Endothelial cell of umbilical vein (primary cell): ENCODE measurements at regions not wholly inside any gene's neighbourhood (a gene's known extent, or its start where the extent isn't known, plus 50 kb on each side); places are given as distances from the start of the nearest gene placed in this dataset.

Experiments used
- CTCF ChIP-seq, 2 donors: IDR thresholded peaks; 1 replicate in 1 of 2; 2 replicates in 1 of 2; pipeline ENCODE4 v1.5.1; 2011; ENCODE audit warnings: low read length in 2 of 2, mild to moderate bottlenecking in 2 of 2, moderate library complexity in 2 of 2, control low read depth in 1 of 2, inconsistent platforms in 1 of 2, low read depth in 1 of 2; ENCODE audit not compliant: insufficient read depth in 1 of 2; ENCODE audit errors: extremely low read depth in 1 of 2
- EZH2 ChIP-seq: IDR thresholded peaks from 2 replicates; pipeline ENCODE4 v1.6.1; 2012; ENCODE audit warnings: borderline replicate concordance, low read depth, mild to moderate bottlenecking, moderate library complexity, low read length, inconsistent platforms; ENCODE audit not compliant: severe bottlenecking
- FOS ChIP-seq: IDR thresholded peaks from 2 replicates; pipeline ENCODE4 v1.6.1; 2011; ENCODE audit warnings: mild to moderate bottlenecking, low read length, moderate library complexity, borderline replicate concordance; ENCODE audit not compliant: insufficient read depth
- GATA2 ChIP-seq: IDR thresholded peaks from 2 replicates; pipeline ENCODE4 v1.7.0; 2011; ENCODE audit warnings: low read depth, mild to moderate bottlenecking, moderate library complexity, mixed read lengths, low read length; ENCODE audit not compliant: insufficient read length, insufficient read depth
- JUN ChIP-seq: IDR thresholded peaks from 2 replicates; pipeline ENCODE4 v1.6.1; 2011; ENCODE audit warnings: borderline replicate concordance, low read depth; ENCODE audit not compliant: insufficient read length, insufficient read depth
- MYC ChIP-seq: IDR thresholded peaks from one replicate; pipeline ENCODE4 v1.6.1; 2011; ENCODE audit warnings: mild to moderate bottlenecking, low read depth, low read length
- POLR2A ChIP-seq: IDR thresholded peaks from 2 replicates; pipeline ENCODE4 v1.6.1; 2012; ENCODE audit warnings: low read depth, mild to moderate bottlenecking, control low read depth, low read length
- POLR2AphosphoS5 ChIP-seq: IDR thresholded peaks from 2 replicates; pipeline ENCODE4 v1.6.1; 2012; ENCODE audit warnings: low read depth, mild to moderate bottlenecking, control low read depth, low read length, moderate library complexity; ENCODE audit not compliant: insufficient read depth
- TF ChIP-seq, protein P1 (sequence below): IDR thresholded peaks from 2 replicates; pipeline ENCODE4 v1.6.1; 2011; ENCODE audit not compliant: insufficient read depth, insufficient read length

- no peak for TF ChIP-seq POLR2A
- TF ChIP-seq, protein P1, sequence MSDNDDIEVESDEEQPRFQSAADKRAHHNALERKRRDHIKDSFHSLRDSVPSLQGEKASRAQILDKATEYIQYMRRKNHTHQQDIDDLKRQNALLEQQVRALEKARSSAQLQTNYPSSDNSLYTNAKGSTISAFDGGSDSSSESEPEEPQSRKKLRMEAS, result no peak
- TF ChIP-seq EZH2, result no peak
- TF ChIP-seq CTCF (IDR thresholded peaks at IDR 0.05; ENCODE audit: extremely low read depth in 1 of 2, insufficient read depth in 1 of 2, low read depth in 1 of 2, low read length in 2 of 2), result no peak
- no peak for TF ChIP-seq POLR2AphosphoS5
- no peak for TF ChIP-seq JUN
- no peak for TF ChIP-seq GATA2
- TF ChIP-seq MYC, result no peak
- TF ChIP-seq FOS, result no peak
These were observed 76.5 kb upstream of the EZR start for GRCh38 chr6:158895661-158896060.
